Lung microvascular endothelial cell (primary cell): ENCODE measurements at regions not wholly inside any gene's neighbourhood (a gene's known extent, or its start where the extent isn't known, plus 50 kb on each side); places are given as distances from the start of the nearest gene placed in this dataset.
"Not testable (repeated sequence)": the region's sequence is repeated elsewhere in the genome, so short reads cannot be mapped to it uniquely, and the experiment has no call there.

Source experiments
- DNase-seq, 2 donors: peaks; one replicate each; pipeline versions ENCODE4 v3.0.0 to v3.0.0-alpha.2; 2010; ENCODE audit warnings: low read depth in 2 of 2

GRCh38 chr7:14092331-14092730 lies 102.9 kb upstream of the ETV1 start:
- no peak for DNase-seq

- no peak for DNase-seq
Measured at GRCh38 chr7:14085901-14086300, 96.4 kb upstream of the ETV1 start.

GRCh38 chr7:14083761-14084160 lies 94.3 kb upstream of the ETV1 start:
- DNase-seq: no peak

GRCh38 chr7:14073988-14074387 lies 84.5 kb upstream of the ETV1 start:
- no peak for DNase-seq

GRCh38 chr7:14073543-14073942 lies 84.1 kb upstream of the ETV1 start:
- no peak for DNase-seq

- DNase-seq: no peak
Measured at GRCh38 chr7:14071045-14071444, 81.6 kb upstream of the ETV1 start.

- no peak for DNase-seq
Measured at GRCh38 chr7:14069961-14070360, 80.5 kb upstream of the ETV1 start.

GRCh38 chr7:14066783-14067182 lies 77.3 kb upstream of the ETV1 start:
- not testable (repeated sequence) for DNase-seq

- DNase-seq: no peak
Measured at GRCh38 chr7:14065286-14065685, 75.8 kb upstream of the ETV1 start.

- no peak for DNase-seq
Measured at GRCh38 chr7:14055813-14056212, 66.3 kb upstream of the ETV1 start.

GRCh38 chr7:14054125-14054524 lies 64.7 kb upstream of the ETV1 start:
- no peak for DNase-seq

- DNase-seq: peak in 1 of 2 donors; percentile 0
Measured at GRCh38 chr7:14048889-14049288, 59.4 kb upstream of the ETV1 start.

GRCh38 chr7:14047709-14048399 lies 58.4 kb upstream of the ETV1 start:
- DNase-seq: peak in 1 of 2 donors; percentile 5

GRCh38 chr7:14045651-14046050 lies 56.2 kb upstream of the ETV1 start:
- no peak for DNase-seq

GRCh38 chr7:14040528-14040927 lies 51.1 kb upstream of the ETV1 start:
- no peak for DNase-seq
